WTC11 (cell line): ENCODE measurements at regions not wholly inside any gene's neighbourhood (a gene's known extent, or its start where the extent isn't known, plus 50 kb on each side); places are given as distances from the start of the nearest gene placed in this dataset.

Source experiments
- ATAC-seq: fragments of 200-7000 bp; cut with Tn5 transposase; 2 replicates; pipeline ENCODE4 v1.10.0; 2021; ENCODE audit warnings: mild to moderate bottlenecking, moderate library complexity
- CTCF ChIA-PET: fragments of 300-600 bp; sonication (Branson Sonifier 250); formaldehyde crosslinking; loops from one replicate; lab custom pipeline; 2021; ENCODE audit warnings: antibody characterized with exemption; lab: Charles Lee
- POLR2A ChIA-PET: fragments of 350-600 bp; sonication (Branson Sonifier 250); formaldehyde crosslinking; loops from one replicate; lab custom pipeline; 2021; ENCODE audit warnings: antibody characterized with exemption; lab: Charles Lee
- DNase-seq: peaks from one replicate; pipeline ENCODE4 v3.0.0; 2021; ENCODE audit warnings: low spot score
- H3K27ac Mint-ChIP-seq: 2 replicates; pipeline ENCODE4 v1.8.0; 2021; ENCODE audit warnings: mixed read lengths
- H3K27me3 Mint-ChIP-seq: 2 replicates; pipeline ENCODE4 v1.8.0; 2021; ENCODE audit warnings: low read depth, mild to moderate bottlenecking, moderate library complexity, mixed read lengths
- H3K36me3 Mint-ChIP-seq: 2 replicates; pipeline ENCODE4 v1.8.0; 2021; ENCODE audit warnings: mixed read lengths
- H3K4me1 Mint-ChIP-seq: 2 replicates; pipeline ENCODE4 v1.8.0; 2022; ENCODE audit warnings: mixed read lengths
- H3K4me3 Mint-ChIP-seq: 2 replicates; pipeline ENCODE4 v1.8.0; 2021; ENCODE audit warnings: mild to moderate bottlenecking, moderate library complexity, mixed read lengths
- H3K9me3 Mint-ChIP-seq: 2 replicates; pipeline ENCODE4 v1.8.0; 2021; ENCODE audit warnings: mixed read lengths
- AFF4 ChIP-seq: sonication (generic); formaldehyde crosslinking; IDR thresholded peaks from 2 replicates; pipeline ENCODE4 v1.8.1; 2023; ENCODE audit warnings: mild to moderate bottlenecking, missing genetic modification reagents, borderline replicate concordance
- ARID4B ChIP-seq: sonication (generic); formaldehyde crosslinking; IDR thresholded peaks from 2 replicates; pipeline ENCODE4 v1.8.0; 2023; ENCODE audit warnings: missing genetic modification reagents, mild to moderate bottlenecking, borderline replicate concordance
- ATF1 ChIP-seq: sonication (generic); formaldehyde crosslinking; IDR thresholded peaks from 2 replicates; pipeline ENCODE4 v1.8.1; 2023; ENCODE audit warnings: mild to moderate bottlenecking, moderate library complexity, missing genetic modification reagents
- ATF3 ChIP-seq: sonication (generic); formaldehyde crosslinking; conservative IDR thresholded peaks from 2 replicates; pipeline ENCODE4 v1.8.1; 2022; ENCODE audit warnings: mild to moderate bottlenecking, missing genetic modification reagents
- ERG ChIP-seq: fragments of 250-450 bp; sonication (Bioruptor Pico); IDR thresholded peaks from 2 replicates; pipeline ENCODE4 v1.8.0; 2021; ENCODE audit warnings: mild to moderate bottlenecking
- FOXJ3 ChIP-seq: sonication (generic); formaldehyde crosslinking; IDR thresholded peaks from 2 replicates; pipeline ENCODE4 v1.9.0; 2021; ENCODE audit warnings: missing genetic modification reagents, mild to moderate bottlenecking, borderline replicate concordance
- FOXP1 ChIP-seq: sonication (generic); formaldehyde crosslinking; IDR thresholded peaks from 2 replicates; pipeline ENCODE4 v1.8.0; 2022; ENCODE audit warnings: missing genetic modification reagents, mild to moderate bottlenecking, moderate library complexity, borderline replicate concordance
- JUN ChIP-seq: sonication (generic); formaldehyde crosslinking; IDR thresholded peaks from 2 replicates; pipeline ENCODE4 v1.8.0; 2023; ENCODE audit warnings: mild to moderate bottlenecking, missing genetic modification reagents
- TCF7 ChIP-seq: sonication (generic); formaldehyde crosslinking; IDR thresholded peaks from 2 replicates; pipeline ENCODE4 v1.8.0; 2022; ENCODE audit warnings: mild to moderate bottlenecking, low read depth, missing genetic modification reagents, moderate library complexity
- TEAD1 ChIP-seq: sonication (generic); formaldehyde crosslinking; IDR thresholded peaks from 2 replicates; pipeline ENCODE4 v1.8.0; 2022; ENCODE audit warnings: mild to moderate bottlenecking, missing genetic modification reagents
- USF1 ChIP-seq: sonication (generic); formaldehyde crosslinking; IDR thresholded peaks from 2 replicates; pipeline ENCODE4 v1.8.0; 2022; ENCODE audit warnings: mild to moderate bottlenecking, missing genetic modification reagents
- ZBTB21 ChIP-seq: sonication (generic); formaldehyde crosslinking; IDR thresholded peaks from 2 replicates; pipeline ENCODE4 v1.8.1; 2023; ENCODE audit warnings: mild to moderate bottlenecking, missing genetic modification reagents, borderline replicate concordance
- ZNF425 ChIP-seq: fragments of 250-450 bp; sonication (Bioruptor Pico); conservative IDR thresholded peaks from 2 replicates; pipeline ENCODE4 v1.9.0; 2021; ENCODE audit warnings: mild to moderate bottlenecking
- ZNF512 ChIP-seq: sonication (generic); formaldehyde crosslinking; IDR thresholded peaks from 2 replicates; pipeline ENCODE4 v1.8.1; 2022; ENCODE audit warnings: missing genetic modification reagents, borderline replicate concordance

DNA sequence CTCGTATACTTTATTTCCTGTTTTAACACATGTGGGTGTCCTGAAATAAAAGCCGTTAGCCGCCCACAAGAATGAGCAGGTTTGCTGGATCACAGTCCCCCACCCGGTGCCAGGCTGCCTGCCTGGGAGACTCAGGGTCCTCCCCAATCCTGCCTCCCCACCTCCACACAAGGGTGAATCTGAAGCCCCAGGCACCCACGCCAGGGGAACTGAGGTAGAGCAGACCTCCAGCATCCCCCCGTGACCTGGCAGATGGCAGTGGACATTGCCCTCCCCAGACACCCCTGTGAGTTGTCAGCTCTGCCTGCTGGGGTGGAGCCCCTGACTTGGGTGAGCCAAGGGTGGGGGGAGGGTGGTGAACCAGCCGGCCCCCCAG lies 114.8 kb downstream of the METRNL start (continued):
- TF ChIP-seq AFF4 (CRISPR knock-in tag) (no peak), JUN (CRISPR knock-in tag) (no peak), ZNF425 (CRISPR knock-in tag) (no peak), FOXJ3 (CRISPR knock-in tag) (no peak), ZNF512 (CRISPR knock-in tag) (no peak)

DNA sequence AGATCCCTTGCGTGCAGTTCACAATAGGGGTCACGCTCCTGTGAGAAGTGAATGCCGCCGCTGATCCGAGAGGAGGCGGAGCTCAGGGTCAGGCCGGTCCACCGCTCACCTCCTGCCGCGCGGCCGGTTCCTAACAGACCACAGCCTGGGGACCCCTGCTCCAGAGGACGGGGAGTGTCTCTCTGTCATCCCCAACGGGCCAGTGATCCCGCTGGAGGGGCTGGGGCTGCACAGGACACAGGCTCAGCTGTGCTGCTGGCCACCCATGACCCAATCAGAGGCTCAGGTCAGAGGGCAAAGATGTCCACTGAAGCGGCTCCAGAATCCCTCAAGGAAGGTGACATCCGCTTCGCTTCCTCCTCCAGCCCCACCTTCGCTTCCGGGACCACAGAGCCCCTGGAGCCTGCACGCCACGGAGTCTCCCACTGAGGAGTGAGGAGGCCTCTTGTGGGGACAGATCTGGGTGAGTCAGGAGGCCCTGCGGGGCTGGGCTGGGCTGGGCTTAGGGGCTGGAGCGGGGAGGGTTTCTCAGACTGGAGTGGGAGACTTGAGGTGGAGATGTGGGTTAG lies 115.4 kb downstream of the METRNL start:
- ATAC-seq (no peak), DNase-seq (no peak)
- peaks cover 24% of the 10 kb centered on the region for H3K9me3 Mint-ChIP-seq
- peaks cover 6% of the 10 kb centered on the region; the same call in 1 of the 2 replicates for H3K36me3 Mint-ChIP-seq
- H3K4me1 Mint-ChIP-seq: no peaks in the 10 kb centered on the region
- no peak overlapping the region for H3K27ac Mint-ChIP-seq
- CTCF ChIA-PET: no interaction called here
- H3K4me3 Mint-ChIP-seq: no peak overlapping the region
- no peaks in the 10 kb centered on the region; the same call in 1 of the 2 replicates for H3K27me3 Mint-ChIP-seq
- POLR2A ChIA-PET: no interaction called here
- TF ChIP-seq ZBTB21 (CRISPR knock-in tag) (no peak), ERG (CRISPR knock-in tag) (no peak), ZNF425 (CRISPR knock-in tag) (no peak), TCF7 (CRISPR knock-in tag) (no peak), TEAD1 (CRISPR knock-in tag) (no peak), ATF3 (CRISPR knock-in tag) (no peak), FOXP1 (CRISPR knock-in tag) (no peak), ATF1 (no peak), ARID4B (CRISPR knock-in tag) (no peak), USF1 (CRISPR knock-in tag) (no peak)
